ENCODE measurements at regions not wholly inside any gene's neighbourhood (a gene's known extent, or its start where the extent isn't known, plus 50 kb on each side); places are given as distances from the start of the nearest gene placed in this dataset.

DNA sequence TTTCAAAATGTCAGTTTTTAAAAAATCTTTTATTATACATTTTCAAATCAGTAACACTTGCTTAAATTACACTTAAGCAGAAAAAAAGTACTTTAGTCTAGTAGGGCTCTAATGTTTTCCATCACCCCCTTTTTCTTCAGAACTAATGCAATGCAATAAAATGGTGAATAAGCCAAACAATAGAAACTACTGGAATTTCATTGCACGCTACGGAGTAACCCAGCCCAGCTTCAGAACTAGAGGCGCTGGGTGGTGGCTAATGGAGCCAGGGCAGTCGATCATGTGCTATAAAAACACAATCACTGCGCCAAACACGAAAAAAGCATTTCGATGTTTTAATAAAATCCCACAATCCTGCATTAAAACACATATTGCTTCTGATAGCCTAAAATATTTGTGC, 59.9 kb upstream of the ODAD2 start:
- TF ChIP-seq, protein P1, sequence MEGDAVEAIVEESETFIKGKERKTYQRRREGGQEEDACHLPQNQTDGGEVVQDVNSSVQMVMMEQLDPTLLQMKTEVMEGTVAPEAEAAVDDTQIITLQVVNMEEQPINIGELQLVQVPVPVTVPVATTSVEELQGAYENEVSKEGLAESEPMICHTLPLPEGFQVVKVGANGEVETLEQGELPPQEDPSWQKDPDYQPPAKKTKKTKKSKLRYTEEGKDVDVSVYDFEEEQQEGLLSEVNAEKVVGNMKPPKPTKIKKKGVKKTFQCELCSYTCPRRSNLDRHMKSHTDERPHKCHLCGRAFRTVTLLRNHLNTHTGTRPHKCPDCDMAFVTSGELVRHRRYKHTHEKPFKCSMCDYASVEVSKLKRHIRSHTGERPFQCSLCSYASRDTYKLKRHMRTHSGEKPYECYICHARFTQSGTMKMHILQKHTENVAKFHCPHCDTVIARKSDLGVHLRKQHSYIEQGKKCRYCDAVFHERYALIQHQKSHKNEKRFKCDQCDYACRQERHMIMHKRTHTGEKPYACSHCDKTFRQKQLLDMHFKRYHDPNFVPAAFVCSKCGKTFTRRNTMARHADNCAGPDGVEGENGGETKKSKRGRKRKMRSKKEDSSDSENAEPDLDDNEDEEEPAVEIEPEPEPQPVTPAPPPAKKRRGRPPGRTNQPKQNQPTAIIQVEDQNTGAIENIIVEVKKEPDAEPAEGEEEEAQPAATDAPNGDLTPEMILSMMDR (IDR thresholded peaks at IDR 0.05) = no peak
- TF ChIP-seq POLR2A (IDR thresholded peaks at IDR 0.05) = no peak

All from heart left ventricle (tissue), 13 donors.